ENCODE measurements at regions not wholly inside any gene's neighbourhood (a gene's known extent, or its start where the extent isn't known, plus 50 kb on each side); places are given as distances from the start of the nearest gene placed in this dataset.
A peak's percentile ranks its signal among the peaks of the same experiment; 100 is the strongest.

DNA sequence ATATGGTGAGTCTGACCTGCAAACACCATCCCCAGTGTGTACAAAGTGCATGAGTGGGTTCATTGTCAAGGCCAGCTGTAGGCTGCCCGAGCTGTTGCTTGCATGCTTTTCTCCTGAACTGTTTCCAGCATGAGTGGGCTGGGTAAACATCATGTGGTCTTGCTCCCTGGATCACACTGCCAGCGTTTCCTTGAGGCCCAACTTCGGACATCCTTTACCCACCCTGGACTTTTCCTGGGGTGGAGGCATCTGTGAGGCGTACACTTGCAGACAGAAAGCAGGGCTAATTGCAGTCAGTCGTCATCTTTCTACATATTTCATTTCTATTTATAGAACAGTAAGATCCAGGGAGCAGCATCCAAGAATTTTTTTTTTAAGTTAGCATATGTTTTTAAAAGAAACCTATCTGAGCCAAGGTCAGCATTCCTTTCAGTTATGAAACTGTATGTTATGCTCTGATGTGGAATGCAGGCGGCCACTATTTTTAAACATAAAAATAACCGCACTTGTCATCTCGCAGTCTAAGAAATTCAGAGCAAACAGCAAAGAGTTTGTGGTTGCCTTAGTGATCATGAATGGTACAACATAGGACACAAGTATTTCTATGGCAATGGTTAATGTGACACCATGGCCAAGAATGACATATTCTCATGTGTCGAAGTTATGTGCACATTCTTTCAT, 106.5 kb upstream of the DMRT1 start (continued):
- TF ChIP-seq, protein P1, sequence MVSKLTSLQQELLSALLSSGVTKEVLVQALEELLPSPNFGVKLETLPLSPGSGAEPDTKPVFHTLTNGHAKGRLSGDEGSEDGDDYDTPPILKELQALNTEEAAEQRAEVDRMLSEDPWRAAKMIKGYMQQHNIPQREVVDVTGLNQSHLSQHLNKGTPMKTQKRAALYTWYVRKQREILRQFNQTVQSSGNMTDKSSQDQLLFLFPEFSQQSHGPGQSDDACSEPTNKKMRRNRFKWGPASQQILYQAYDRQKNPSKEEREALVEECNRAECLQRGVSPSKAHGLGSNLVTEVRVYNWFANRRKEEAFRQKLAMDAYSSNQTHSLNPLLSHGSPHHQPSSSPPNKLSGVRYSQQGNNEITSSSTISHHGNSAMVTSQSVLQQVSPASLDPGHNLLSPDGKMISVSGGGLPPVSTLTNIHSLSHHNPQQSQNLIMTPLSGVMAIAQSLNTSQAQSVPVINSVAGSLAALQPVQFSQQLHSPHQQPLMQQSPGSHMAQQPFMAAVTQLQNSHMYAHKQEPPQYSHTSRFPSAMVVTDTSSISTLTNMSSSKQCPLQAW (CRISPR knock-in tag; IDR thresholded peaks at IDR 0.05): 0 out of 2 replicates have a peak, but pooled peaks have one; percentile 30
- TF ChIP-seq SRSF4 (IDR thresholded peaks at IDR 0.05; ENCODE audit: low read depth, low read length, poor library complexity, severe bottlenecking) (no peak), MAX (IDR thresholded peaks at IDR 0.05) (peak; percentile 51; the same call in 1 of the 2 replicates), JUN (CRISPR knock-in tag; IDR thresholded peaks at IDR 0.05) (peak; percentile 64; the same call in 1 of the 2 replicates), HMG20B (CRISPR knock-in tag; conservative IDR thresholded peaks at IDR 0.05) (no peak), IRF2 (CRISPR knock-in tag; IDR thresholded peaks at IDR 0.05) (peak; percentile 59; the same call in 1 of the 2 replicates), ARNTL (CRISPR knock-in tag; IDR thresholded peaks at IDR 0.05) (no peak), MXD1 (CRISPR knock-in tag; IDR thresholded peaks at IDR 0.05) (no peak), SRSF9 (IDR thresholded peaks at IDR 0.05; ENCODE audit: borderline replicate concordance, insufficient read depth, low read depth, low read length, poor library complexity, severe bottlenecking) (no peak), FOXO4 (CRISPR knock-in tag; conservative IDR thresholded peaks at IDR 0.05) (no peak), ZNF296 (CRISPR knock-in tag; conservative IDR thresholded peaks at IDR 0.05) (no peak), ZNF569 (CRISPR knock-in tag; IDR thresholded peaks at IDR 0.05; ENCODE audit: borderline replicate concordance) (no peak), ZFY (CRISPR knock-in tag; IDR thresholded peaks at IDR 0.05) (peak; percentile 36; the same call in 1 of the 2 replicates), ZNF224 (CRISPR knock-in tag; IDR thresholded peaks at IDR 0.05) (no peak), ATF3 (CRISPR knock-in tag; IDR thresholded peaks at IDR 0.05) (no peak), RBFOX2 (IDR thresholded peaks at IDR 0.05; ENCODE audit: low read depth, low read length) (no peak), TSC22D2 (CRISPR knock-in tag; IDR thresholded peaks at IDR 0.05; ENCODE audit: borderline replicate concordance) (no peak), KAT8 (CRISPR knock-in tag; IDR thresholded peaks at IDR 0.05) (no peak), ZNF180 (CRISPR knock-in tag; IDR thresholded peaks at IDR 0.05; ENCODE audit: borderline replicate concordance, low read depth) (no peak), MIER3 (CRISPR knock-in tag; IDR thresholded peaks at IDR 0.05; ENCODE audit: borderline replicate concordance) (peak; percentile 28; the same call in 1 of the 2 replicates), ZMYM3 (CRISPR knock-in tag; IDR thresholded peaks at IDR 0.05) (no peak), FOXC1 (CRISPR knock-in tag; IDR thresholded peaks at IDR 0.05; ENCODE audit: borderline replicate concordance) (no peak), EHMT2 (IDR thresholded peaks at IDR 0.05; ENCODE audit: borderline replicate concordance, low read depth, low read length) (no peak), MED1 (CRISPR knock-in tag; IDR thresholded peaks at IDR 0.05) (peak; percentile 80)

Measured in HepG2 (cell line).